ENCODE measurements at regions not wholly inside any gene's neighbourhood (a gene's known extent, or its start where the extent isn't known, plus 50 kb on each side); places are given as distances from the start of the nearest gene placed in this dataset.

- DNase-seq (ENCODE audit: low read depth), result no peak
- no peak overlapping the region for H3K4me3 ChIP-seq (ENCODE audit: low read depth, low read length)
- no peak for TF ChIP-seq CTCF (IDR thresholded peaks at IDR 0.05; ENCODE audit: insufficient read depth, low read depth, low read length, missing control alignments)
Observed at GRCh38 chr5:6264394-6264793, 114.0 kb downstream of the MED10 start.

GRCh38 chr5:6262651-6263363, 115.5 kb downstream of the MED10 start:
- TF ChIP-seq CTCF (IDR thresholded peaks at IDR 0.05; ENCODE audit: insufficient read depth, low read depth, low read length, missing control alignments), result no peak
- no peak overlapping the region for H3K4me3 ChIP-seq (ENCODE audit: low read depth, low read length)
- no peak for DNase-seq (ENCODE audit: low read depth)

- H3K4me3 ChIP-seq (ENCODE audit: low read depth, low read length), result no peak overlapping the region
- no peak for DNase-seq (ENCODE audit: low read depth)
- TF ChIP-seq CTCF (IDR thresholded peaks at IDR 0.05; ENCODE audit: insufficient read depth, low read depth, low read length, missing control alignments), result no peak
Observed at GRCh38 chr5:6261668-6262067, 116.7 kb downstream of the MED10 start.

GRCh38 chr5:6261256-6261655, 117.1 kb downstream of the MED10 start:
- H3K4me3 ChIP-seq (ENCODE audit: low read depth, low read length), result no peak overlapping the region
- no peak for TF ChIP-seq CTCF (IDR thresholded peaks at IDR 0.05; ENCODE audit: insufficient read depth, low read depth, low read length, missing control alignments)
- DNase-seq (ENCODE audit: low read depth), result no peak

- DNase-seq (ENCODE audit: low read depth), result no peak
- H3K4me3 ChIP-seq (ENCODE audit: low read depth, low read length), result no peak overlapping the region
- no peak for TF ChIP-seq CTCF (IDR thresholded peaks at IDR 0.05; ENCODE audit: insufficient read depth, low read depth, low read length, missing control alignments)
Observed at GRCh38 chr5:6260846-6261245, 117.5 kb downstream of the MED10 start.

- no peak overlapping the region for H3K4me3 ChIP-seq (ENCODE audit: low read depth, low read length)
- TF ChIP-seq CTCF (IDR thresholded peaks at IDR 0.05; ENCODE audit: insufficient read depth, low read depth, low read length, missing control alignments), result no peak
- DNase-seq (ENCODE audit: low read depth), result no peak
Observed at GRCh38 chr5:6256901-6257300, 121.4 kb downstream of the MED10 start.

- DNase-seq (ENCODE audit: low read depth), result no peak
- no peak for TF ChIP-seq CTCF (IDR thresholded peaks at IDR 0.05; ENCODE audit: insufficient read depth, low read depth, low read length, missing control alignments)
- no peak overlapping the region for H3K4me3 ChIP-seq (ENCODE audit: low read depth, low read length)
Observed at GRCh38 chr5:6255956-6256355, 122.4 kb downstream of the MED10 start.
